KMS-11 (cell line): ENCODE measurements at regions not wholly inside any gene's neighbourhood (a gene's known extent, or its start where the extent isn't known, plus 50 kb on each side); places are given as distances from the start of the nearest gene placed in this dataset.

Experiments
- H2AFZ ChIP-seq: fragments of 200-600 bp; sonication (generic); 2 replicates; pipeline ENCODE4 v1.6.1; 2016; ENCODE audit warnings: antibody characterized with exemption, mixed run types, low read depth
- H3K27ac ChIP-seq: fragments of 200-600 bp; sonication (generic); 2 replicates; pipeline ENCODE4 v1.6.1; 2016; ENCODE audit warnings: mild to moderate bottlenecking, mixed run types
- H3K27me3 ChIP-seq: fragments of 200-600 bp; sonication (generic); 2 replicates; pipeline ENCODE4 v1.6.1; 2017; ENCODE audit warnings: mild to moderate bottlenecking, low read depth, mixed run types, moderate library complexity; ENCODE audit not compliant: insufficient read depth
- H3K36me3 ChIP-seq: fragments of 200-600 bp; sonication (generic); 2 replicates; pipeline ENCODE4 v1.6.1; 2017; ENCODE audit warnings: mild to moderate bottlenecking, mixed run types; ENCODE audit not compliant: insufficient read depth
- H3K4me1 ChIP-seq: fragments of 200-600 bp; sonication (generic); 2 replicates; pipeline ENCODE4 v1.6.1; 2016; ENCODE audit warnings: mild to moderate bottlenecking, low read depth, mixed run types; ENCODE audit not compliant: poor library complexity, severe bottlenecking
- H3K4me2 ChIP-seq: fragments of 200-600 bp; sonication (generic); 2 replicates; pipeline ENCODE4 v1.7.0; 2016; ENCODE audit warnings: mild to moderate bottlenecking, mixed run types
- H3K4me3 ChIP-seq: fragments of 200-600 bp; sonication (generic); IDR thresholded peaks from 2 replicates; pipeline ENCODE4 v1.6.1; 2017; ENCODE audit warnings: low read depth, low read length, mixed read lengths; ENCODE audit not compliant: insufficient read depth
- H3K79me2 ChIP-seq: fragments of 200-600 bp; sonication (generic); 2 replicates; pipeline ENCODE4 v1.6.1; 2016; ENCODE audit warnings: low read depth, mixed run types; ENCODE audit not compliant: insufficient read depth
- H3K9ac ChIP-seq: fragments of 200-600 bp; sonication (generic); 2 replicates; pipeline ENCODE4 v1.6.1; 2016; ENCODE audit warnings: mild to moderate bottlenecking, mixed run types
- H4K20me1 ChIP-seq: fragments of 200-600 bp; sonication (generic); 2 replicates; pipeline ENCODE4 v1.6.1; 2016; ENCODE audit warnings: mild to moderate bottlenecking, mixed run types; ENCODE audit not compliant: insufficient read depth
- CTCF ChIP-seq: fragments of 200-600 bp; sonication (generic); conservative IDR thresholded peaks from 2 replicates; pipeline ENCODE4 v1.6.1; 2017; ENCODE audit warnings: low read depth, mild to moderate bottlenecking, antibody characterized with exemption, low read length, moderate library complexity, mixed read lengths

- Histone ChIP-seq H3K79me2 (no peaks in the 10 kb centered on the region), H3K36me3 (no peaks in the 10 kb centered on the region), H3K4me1 (peaks cover 2% of the 10 kb centered on the region), H4K20me1 (no peaks in the 10 kb centered on the region), H3K9ac (no peak overlapping the region), H3K4me2 (no peak overlapping the region), H2AFZ (no peak overlapping the region), H3K4me3 (no peak overlapping the region), H3K27me3 (no peaks in the 10 kb centered on the region), H3K27ac (no peak overlapping the region)
- no peak for TF ChIP-seq CTCF
Measured at GRCh38 chr3:44021651-44022594, 219.8 kb upstream of the TOPAZ1 start.

DNA sequence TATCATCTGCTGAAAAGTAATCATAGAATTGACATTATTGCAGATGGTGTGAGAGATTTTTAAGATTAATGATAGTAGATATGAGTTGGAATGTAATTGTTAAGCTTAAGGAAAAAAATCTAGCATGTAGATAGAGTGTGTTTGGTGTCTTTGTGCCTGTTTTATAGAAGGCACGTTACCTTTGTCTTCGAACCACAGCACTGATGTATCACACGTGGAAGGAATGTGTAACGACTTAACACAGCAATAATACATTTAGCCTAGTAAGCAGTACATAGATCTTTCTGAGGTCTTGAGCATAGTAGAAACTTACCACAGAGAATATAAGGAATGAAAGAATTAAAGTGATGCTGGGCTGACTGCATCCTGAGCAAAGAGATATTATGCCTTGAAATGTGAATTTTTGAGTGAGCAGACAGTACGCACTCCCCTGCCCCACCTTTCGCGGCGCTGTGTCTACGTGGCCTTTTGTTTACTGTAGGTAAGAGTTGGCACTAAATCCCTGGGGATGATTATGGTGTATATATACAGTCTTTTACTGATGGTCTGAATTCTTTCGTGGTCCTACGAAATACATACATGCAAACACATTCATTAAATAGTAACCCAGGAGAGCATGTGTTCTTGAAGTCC is 217.6 kb upstream of the TOPAZ1 start:
- Histone ChIP-seq H3K27ac (no peak overlapping the region), H3K9ac (no peak overlapping the region), H3K79me2 (no peaks in the 10 kb centered on the region), H3K4me2 (no peak overlapping the region), H3K27me3 (no peaks in the 10 kb centered on the region), H4K20me1 (no peaks in the 10 kb centered on the region), H3K4me3 (no peak overlapping the region), H3K4me1 (no peaks in the 10 kb centered on the region), H3K36me3 (no peaks in the 10 kb centered on the region), H2AFZ (no peak overlapping the region)
- TF ChIP-seq CTCF: no peak

DNA sequence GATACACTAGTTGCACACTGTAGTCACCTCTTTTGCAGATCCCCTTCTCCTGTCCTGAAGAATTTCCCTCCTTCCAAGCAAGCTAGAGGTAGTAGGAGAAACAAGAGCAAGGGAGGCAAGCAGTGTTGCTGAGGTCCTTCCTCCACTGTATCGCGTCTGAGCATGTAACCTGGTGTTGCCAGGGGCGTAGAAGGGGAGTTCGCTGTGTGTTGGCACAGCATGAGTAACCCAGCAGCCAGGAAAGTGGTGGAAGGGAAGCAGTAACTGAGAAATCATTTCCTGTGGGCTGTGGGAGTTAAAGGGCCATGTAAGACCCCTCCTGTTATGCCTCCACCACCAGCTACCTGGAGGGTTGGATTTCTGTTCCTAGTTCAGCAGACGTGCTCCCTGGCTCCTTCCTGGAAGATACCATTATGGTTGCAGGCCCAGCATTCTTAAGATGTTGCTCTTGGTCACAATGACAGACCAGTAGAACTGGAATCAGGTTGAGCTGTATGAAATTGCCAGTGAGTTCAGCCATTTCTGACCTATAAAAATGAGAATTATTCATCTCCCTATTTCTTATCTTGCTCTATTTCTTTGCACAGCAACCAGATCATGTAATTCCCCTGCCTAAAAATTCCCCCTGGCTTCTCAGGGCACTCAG is 215.3 kb upstream of the TOPAZ1 start:
- H3K4me1 ChIP-seq: peaks cover 5% of the 10 kb centered on the region
- no peak for TF ChIP-seq CTCF
- no peaks in the 10 kb centered on the region for H3K27me3 ChIP-seq
- no peaks in the 10 kb centered on the region for H4K20me1 ChIP-seq
- H2AFZ ChIP-seq: no peak overlapping the region
- no peaks in the 10 kb centered on the region for H3K36me3 ChIP-seq
- H3K9ac ChIP-seq: no peak overlapping the region
- H3K4me2 ChIP-seq: no peak overlapping the region
- H3K79me2 ChIP-seq: no peaks in the 10 kb centered on the region
- no peak overlapping the region for H3K4me3 ChIP-seq
- H3K27ac ChIP-seq: no peak overlapping the region

GRCh38 chr3:44029100-44029499 is 212.6 kb upstream of the TOPAZ1 start:
- Histone ChIP-seq H3K4me2 (no peak overlapping the region), H3K36me3 (no peaks in the 10 kb centered on the region), H3K27me3 (no peaks in the 10 kb centered on the region), H3K4me3 (no peak overlapping the region), H3K79me2 (no peaks in the 10 kb centered on the region), H3K27ac (no peak overlapping the region), H4K20me1 (no peaks in the 10 kb centered on the region), H3K9ac (no peak overlapping the region), H2AFZ (no peak overlapping the region), H3K4me1 (peaks cover 5% of the 10 kb centered on the region)
- TF ChIP-seq CTCF: no peak
